ENCODE measurements at regions not wholly inside any gene's neighbourhood (a gene's known extent, or its start where the extent isn't known, plus 50 kb on each side); places are given as distances from the start of the nearest gene placed in this dataset.

GRCh38 chr13:106433066-106433465 lies 102.4 kb downstream of the EFNB2 start:
- DNase-seq (ENCODE audit: low spot score): no peak

DNA sequence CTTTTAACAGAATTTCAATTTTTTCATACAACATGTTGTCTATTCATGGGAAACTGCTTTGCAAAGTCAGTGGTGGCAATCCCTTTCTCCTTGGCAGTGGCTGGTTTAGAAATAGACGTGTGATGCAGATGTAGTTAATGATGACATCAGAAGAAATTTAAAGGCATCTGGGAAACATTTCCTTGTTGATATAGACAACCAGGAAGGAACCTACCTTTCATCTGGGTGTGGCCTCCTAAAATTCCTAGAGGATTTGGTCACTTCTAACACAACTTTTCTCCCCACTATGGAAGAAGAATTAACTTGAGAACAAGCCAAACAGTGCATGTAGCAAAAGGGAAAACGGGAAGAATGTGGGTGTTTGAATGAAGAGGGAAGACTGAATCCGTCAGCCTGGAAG lies 102.8 kb downstream of the EFNB2 start:
- DNase-seq (ENCODE audit: low spot score): no peak

- DNase-seq (ENCODE audit: low spot score): no peak
Measured at GRCh38 chr13:106426909-106427308, 108.6 kb downstream of the EFNB2 start.

GRCh38 chr13:106425661-106426060 lies 109.8 kb downstream of the EFNB2 start:
- DNase-seq (ENCODE audit: low spot score): no peak

GRCh38 chr13:106424805-106425204 lies 110.7 kb downstream of the EFNB2 start:
- DNase-seq (ENCODE audit: low spot score): no peak

- DNase-seq (ENCODE audit: low spot score): no peak
Measured at GRCh38 chr13:106423530-106423929, 111.9 kb downstream of the EFNB2 start.

- no peak for DNase-seq (ENCODE audit: low spot score)
Measured at GRCh38 chr13:106418556-106418955, 116.9 kb downstream of the EFNB2 start.

DNA sequence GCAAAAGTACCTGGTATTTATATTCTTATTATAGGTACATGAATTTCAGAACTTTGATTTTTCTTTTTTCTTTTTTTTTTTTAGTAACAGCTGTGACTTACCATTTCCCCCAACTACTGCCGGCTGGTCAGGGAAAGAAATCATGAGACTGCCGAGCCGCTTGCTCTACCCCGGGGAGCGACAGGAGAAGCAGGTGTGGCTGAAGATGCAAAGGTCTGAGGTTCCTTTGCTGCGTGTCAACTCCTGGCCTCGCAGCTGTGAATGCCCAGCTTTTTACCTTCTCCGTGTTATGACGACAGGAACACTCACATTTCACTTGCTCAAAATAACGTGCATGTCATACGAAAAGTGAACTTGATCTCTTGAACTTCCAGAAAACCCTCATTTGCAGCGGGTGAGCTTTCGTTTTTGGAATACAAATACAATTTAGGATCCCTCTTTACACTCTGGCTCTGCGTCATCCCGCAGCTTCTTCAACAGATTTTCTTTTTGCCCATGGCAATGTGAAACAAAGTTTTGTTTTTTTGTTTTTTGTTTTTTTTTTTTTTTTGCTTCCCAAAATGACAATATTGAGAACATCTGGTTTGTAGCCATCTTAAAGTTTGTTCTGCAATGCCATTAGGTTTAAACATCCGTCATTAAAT lies 117.9 kb downstream of the EFNB2 start:
- no peak for DNase-seq (ENCODE audit: low spot score)

GRCh38 chr13:106416645-106417044 lies 118.8 kb downstream of the EFNB2 start:
- DNase-seq (ENCODE audit: low spot score): no peak

- no peak for DNase-seq (ENCODE audit: low spot score)
Measured at GRCh38 chr13:106415971-106416370, 119.5 kb downstream of the EFNB2 start.

- DNase-seq (ENCODE audit: low spot score): no peak
Measured at GRCh38 chr13:106415442-106415841, 120.0 kb downstream of the EFNB2 start.

DNA sequence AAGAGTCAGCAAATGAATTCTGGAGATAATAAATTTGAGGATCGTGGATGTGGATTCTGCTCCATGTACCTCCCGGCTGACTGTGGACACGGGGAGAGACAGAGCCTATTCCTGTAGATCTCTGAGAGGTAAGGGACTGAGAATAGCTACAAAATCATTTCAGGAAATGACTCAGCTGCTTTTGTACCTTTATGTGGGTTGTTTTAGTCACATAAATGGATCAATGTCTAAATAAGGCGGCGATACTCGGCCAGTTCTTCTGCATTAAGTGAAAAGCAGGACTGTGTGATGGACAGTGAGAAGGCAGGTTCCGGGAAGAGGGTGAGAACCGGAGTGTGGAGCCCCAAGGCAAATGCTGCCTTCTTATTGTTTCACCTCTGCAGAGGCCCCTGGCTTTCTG lies 128.1 kb downstream of the EFNB2 start:
- no peak for DNase-seq (ENCODE audit: low spot score)

GRCh38 chr13:106405731-106406130 lies 129.7 kb downstream of the EFNB2 start:
- DNase-seq (ENCODE audit: low spot score): no peak

DNA sequence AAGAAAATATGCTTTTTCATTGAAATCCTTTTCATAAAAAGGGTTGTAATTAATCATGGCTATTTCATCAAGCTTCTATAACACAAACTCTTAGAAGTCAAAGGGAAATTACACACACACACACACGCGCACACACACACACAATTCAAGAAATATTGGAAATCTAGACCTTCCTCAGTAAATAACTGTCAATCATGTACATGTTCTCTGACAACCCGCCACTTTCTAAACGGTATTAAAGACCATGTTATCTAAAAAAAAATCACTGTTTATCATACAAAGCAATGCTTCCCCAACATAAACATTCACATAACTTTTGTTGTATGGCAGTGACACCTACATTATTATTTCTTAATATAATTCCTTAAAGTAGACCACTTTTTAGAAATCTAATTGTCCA lies 132.2 kb downstream of the EFNB2 start:
- DNase-seq (ENCODE audit: low spot score): no peak

DNA sequence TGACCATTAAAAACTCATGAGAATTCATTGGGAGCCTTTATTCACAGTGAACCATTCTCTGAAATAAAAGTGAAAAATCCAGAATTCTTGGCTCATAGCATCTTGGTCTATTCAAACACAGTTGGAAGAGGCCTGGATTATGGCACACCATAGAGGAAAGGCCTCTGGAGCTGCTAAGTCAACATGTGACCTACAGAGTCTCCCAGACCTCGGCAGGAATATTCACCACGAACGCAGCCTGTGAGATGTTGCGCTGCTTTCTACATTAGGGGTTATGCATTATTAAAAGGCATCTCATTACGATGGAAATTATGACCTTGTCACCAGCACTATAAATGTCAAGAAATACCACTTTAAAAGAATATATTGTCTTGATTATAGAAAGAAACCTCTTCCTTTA lies 132.6 kb downstream of the EFNB2 start:
- DNase-seq (ENCODE audit: low spot score): no peak

DNA sequence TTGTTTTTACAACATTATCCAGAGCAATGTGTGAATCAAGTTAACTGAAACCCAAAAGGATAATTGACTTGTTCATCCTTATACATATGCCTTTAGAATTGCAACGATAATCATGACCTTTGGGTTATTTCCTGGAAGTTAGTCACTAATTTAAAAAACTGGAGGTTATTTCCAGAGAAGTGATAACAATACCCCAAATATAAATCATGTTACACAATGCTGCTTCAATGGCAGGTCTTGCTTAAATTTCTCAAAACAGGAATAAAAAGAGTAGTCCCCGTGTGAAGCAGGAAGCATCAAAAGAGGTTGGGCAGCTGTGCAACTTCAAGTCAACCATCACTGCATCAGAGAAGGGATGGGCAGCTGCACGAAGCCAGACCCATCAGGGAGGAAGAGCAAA lies 134.4 kb downstream of the EFNB2 start:
- no peak for DNase-seq (ENCODE audit: low spot score)

GRCh38 chr13:106400289-106400688 lies 135.2 kb downstream of the EFNB2 start:
- no peak for DNase-seq (ENCODE audit: low spot score)

- DNase-seq (ENCODE audit: low spot score): no peak
Measured at GRCh38 chr13:106398289-106398688, 137.2 kb downstream of the EFNB2 start.

DNA sequence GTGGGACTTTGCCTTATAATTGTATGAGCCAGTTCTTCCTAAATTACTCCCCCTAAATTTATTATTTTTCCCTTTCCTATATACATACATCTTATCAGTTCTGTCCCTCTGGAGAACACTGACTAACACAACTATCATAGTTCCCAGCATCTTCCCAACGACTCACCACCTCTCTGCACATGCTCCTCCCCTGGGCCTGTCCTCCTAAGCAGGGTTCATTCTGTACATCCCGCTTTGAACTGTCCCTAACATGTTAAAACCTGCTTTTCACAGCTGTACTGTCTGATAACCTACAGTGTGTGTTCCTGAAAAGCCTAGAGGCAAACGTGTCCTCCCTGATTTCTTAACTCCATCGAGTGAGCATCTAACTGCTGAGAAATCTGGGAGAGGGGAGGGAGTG lies 141.7 kb downstream of the EFNB2 start:
- no peak for DNase-seq (ENCODE audit: low spot score)

- DNase-seq (ENCODE audit: low spot score): no peak
Measured at GRCh38 chr13:106391681-106392080, 143.8 kb downstream of the EFNB2 start.

GRCh38 chr13:106391271-106391670 lies 144.2 kb downstream of the EFNB2 start:
- DNase-seq (ENCODE audit: low spot score): no peak

DNA sequence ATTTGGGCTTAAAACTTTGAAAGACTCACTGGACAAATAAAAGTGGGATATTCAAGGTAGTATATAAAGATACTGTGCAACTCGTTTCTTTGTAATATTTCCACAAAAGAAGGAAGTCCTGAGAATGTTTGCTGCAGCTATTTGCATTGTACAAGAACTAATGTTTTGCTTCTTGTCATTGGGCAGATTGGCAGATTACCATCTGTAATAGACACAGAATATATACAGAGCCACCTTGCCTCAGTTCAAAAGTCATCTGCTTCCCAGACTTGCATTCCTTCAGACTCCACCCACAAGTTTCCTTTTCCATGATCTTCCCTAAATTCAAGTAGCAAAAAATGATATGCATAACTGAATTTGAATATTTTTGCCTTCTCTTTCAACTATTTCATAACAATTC lies 145.1 kb downstream of the EFNB2 start:
- no peak for DNase-seq (ENCODE audit: low spot score)

GRCh38 chr13:106385654-106386053 lies 149.8 kb downstream of the EFNB2 start:
- no peak for DNase-seq (ENCODE audit: low spot score)

GRCh38 chr13:106384516-106384915 lies 150.9 kb downstream of the EFNB2 start:
- DNase-seq (ENCODE audit: low spot score): no peak

DNA sequence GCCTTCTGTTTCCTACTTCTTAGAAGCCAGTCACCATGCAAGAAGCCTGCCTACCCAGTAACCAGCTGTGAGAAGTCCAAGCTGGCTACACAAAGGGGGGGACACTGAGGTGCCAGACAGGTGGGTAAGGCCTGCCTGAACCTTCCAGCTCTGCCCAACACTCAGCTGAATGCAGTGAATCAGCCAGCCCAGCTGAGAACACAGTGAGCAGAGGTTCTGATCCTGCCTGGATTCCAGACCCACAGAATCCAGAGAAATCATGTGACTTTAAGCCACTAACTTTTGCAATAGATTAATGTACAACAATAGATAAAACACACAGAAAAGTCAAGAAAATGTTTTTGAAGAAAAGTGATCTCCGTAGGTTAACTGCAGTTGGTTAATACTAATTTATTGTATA lies 151.7 kb downstream of the EFNB2 start:
- DNase-seq (ENCODE audit: low spot score): no peak

Measured in hematopoietic multipotent progenitor cell treated with erythropoietin and hydrocortisone succinate and interleukin-3 and kit ligand, for 17 days (in vitro differentiated cells).